Lower leg skin (tissue), 4 donors: ENCODE measurements at regions not wholly inside any gene's neighbourhood (a gene's known extent, or its start where the extent isn't known, plus 50 kb on each side); places are given as distances from the start of the nearest gene placed in this dataset.

Source experiments
- DNase-seq, 2 donors: peaks; one replicate each; pipeline ENCODE4 v3.0.0-alpha.2; 2019; ENCODE audit warnings: low spot score in 2 of 2
- H3K4me3 ChIP-seq: fragments of 200-600 bp; sonication (generic); 2 replicates; pipeline ENCODE4 v1.5.1; 2017; ENCODE audit warnings: mild to moderate bottlenecking, low read depth; ENCODE audit not compliant: poor library complexity, severe bottlenecking
- CTCF ChIP-seq, 3 donors: fragments of 450-650 bp; IDR thresholded peaks; one replicate each; pipeline ENCODE4 v1.5.1; 2016; ENCODE audit warnings: antibody characterized with exemption in 3 of 3, mild to moderate bottlenecking in 3 of 3, moderate library complexity in 2 of 3
- POLR2A ChIP-seq, 2 donors: fragments of 450-650 bp; IDR thresholded peaks; one replicate each; pipeline ENCODE4 v1.6.1; 2016 to 2017; ENCODE audit warnings: antibody characterized with exemption in 2 of 2, mild to moderate bottlenecking in 1 of 2, moderate library complexity in 1 of 2
- WGBS, 2 donors: methylation state at CpG; one replicate each; pipeline ENCODE4 v1.1.5; 2018; 5-methylcytosine and 5-hydroxymethylcytosine counted together
- intact Hi-C: fragments of 100-400 bp; cut with DNase I; formaldehyde crosslinking; loops from one replicate; pipeline ENCODE4 v1.15.0; 2023; ENCODE audit warnings: low total_unique reads

GRCh38 chr4:65063601-65064000 lies 606.7 kb downstream of the EPHA5 start:
- no peak for TF ChIP-seq CTCF (IDR thresholded peaks at IDR 0.05)
- TF ChIP-seq POLR2A (IDR thresholded peaks at IDR 0.05): no peak
- intact Hi-C loops: no loop called here
- DNase-seq: no peak
- WGBS, 2 donors: 86 to 96% methylated on average over 1 of the region's 1 CpG
- no peak overlapping the region for H3K4me3 ChIP-seq

GRCh38 chr4:65050786-65051185 lies 619.5 kb downstream of the EPHA5 start:
- no peak for DNase-seq
- no peak for TF ChIP-seq CTCF (IDR thresholded peaks at IDR 0.05)
- TF ChIP-seq POLR2A (IDR thresholded peaks at IDR 0.05): no peak
- 0 to 20% methylated on average over 1 of the region's 1 CpG for WGBS, 2 donors
- intact Hi-C loops: no loop called here
- H3K4me3 ChIP-seq: peak overlapping the region; percentile 2

- DNase-seq: peak in 1 of 2 donors; percentile 16
- no peak overlapping the region for H3K4me3 ChIP-seq
- intact Hi-C loops: no loop called here
- TF ChIP-seq POLR2A (IDR thresholded peaks at IDR 0.05) (no peak), CTCF (IDR thresholded peaks at IDR 0.05) (no peak)
- 52 to 57% methylated on average over 4 of the region's 4 CpGs for WGBS, 2 donors
Observed at GRCh38 chr4:65046192-65047133, 623.8 kb downstream of the EPHA5 start.

GRCh38 chr4:65033899-65034298 lies 624.6 kb upstream of the TECRL start:
- WGBS, 2 donors: 61% methylated on average over 2 of the region's 2 CpGs
- no peak overlapping the region for H3K4me3 ChIP-seq
- intact Hi-C loops: no loop called here
- DNase-seq: no peak
- TF ChIP-seq POLR2A (IDR thresholded peaks at IDR 0.05): no peak
- TF ChIP-seq CTCF (IDR thresholded peaks at IDR 0.05): no peak

- no peak overlapping the region for H3K4me3 ChIP-seq
- DNase-seq: no peak
- intact Hi-C loops: no loop called here
- 82 to 87% methylated on average over 3 of the region's 3 CpGs for WGBS, 2 donors
- TF ChIP-seq POLR2A (IDR thresholded peaks at IDR 0.05) (no peak), CTCF (IDR thresholded peaks at IDR 0.05) (no peak)
Observed at GRCh38 chr4:65028592-65028991, 619.3 kb upstream of the TECRL start.
